ENCODE measurements at regions not wholly inside any gene's neighbourhood (a gene's known extent, or its start where the extent isn't known, plus 50 kb on each side); places are given as distances from the start of the nearest gene placed in this dataset.

- H3K4me3 ChIP-seq (ENCODE audit: low read depth, low read length), result no peak overlapping the region
- TF ChIP-seq CTCF (IDR thresholded peaks at IDR 0.05; ENCODE audit: insufficient read depth, low read length), result no peak
- DNase-seq (ENCODE audit: low read depth), result no peak
Measured at GRCh38 chr3:144301863-144302262, 330.2 kb downstream of the DIPK2A start.

DNA sequence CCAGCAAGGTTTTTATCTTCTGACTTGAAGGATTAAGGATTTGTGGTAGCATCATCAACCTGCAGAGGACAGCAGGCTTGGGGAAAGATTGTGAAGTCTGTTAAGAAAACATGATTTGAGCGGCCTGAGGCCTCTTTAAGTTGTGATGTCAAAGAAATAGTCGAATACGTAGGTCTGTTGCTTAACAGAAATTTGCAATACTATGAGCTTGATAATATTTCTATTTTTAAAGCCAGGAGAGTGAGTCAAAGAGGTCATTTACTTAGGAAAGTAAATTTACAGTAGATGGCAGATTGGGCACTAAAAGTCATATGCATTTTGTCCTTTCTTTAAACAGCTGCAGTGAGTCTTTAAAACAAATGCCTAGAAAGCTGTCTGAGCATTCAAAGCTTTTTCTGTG lies 336.3 kb downstream of the DIPK2A start:
- H3K4me3 ChIP-seq (ENCODE audit: low read depth, low read length), result no peak overlapping the region
- no peak for DNase-seq (ENCODE audit: low read depth)
- no peak for TF ChIP-seq CTCF (IDR thresholded peaks at IDR 0.05; ENCODE audit: insufficient read depth, low read length)

DNA sequence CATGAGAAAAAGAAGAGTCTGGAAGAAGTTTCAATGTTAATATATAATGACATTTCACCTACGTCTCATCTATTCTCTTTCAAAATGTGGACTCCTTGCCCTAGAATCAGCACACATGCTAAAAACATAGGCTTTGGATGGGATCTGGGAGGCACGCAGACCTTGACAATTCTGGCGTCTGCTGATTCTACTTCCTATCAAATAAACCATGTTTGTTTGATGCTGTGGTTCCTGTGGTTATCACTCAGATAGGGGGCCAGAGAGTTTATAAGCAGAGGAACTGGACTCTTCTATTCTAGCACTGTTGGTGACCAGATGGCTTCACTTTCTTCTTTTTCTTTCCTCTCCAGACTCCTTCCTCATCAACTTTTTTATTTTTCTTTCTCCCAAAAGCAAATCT lies 336.8 kb downstream of the DIPK2A start:
- no peak overlapping the region for H3K4me3 ChIP-seq (ENCODE audit: low read depth, low read length)
- DNase-seq (ENCODE audit: low read depth), result no peak
- no peak for TF ChIP-seq CTCF (IDR thresholded peaks at IDR 0.05; ENCODE audit: insufficient read depth, low read length)

DNA sequence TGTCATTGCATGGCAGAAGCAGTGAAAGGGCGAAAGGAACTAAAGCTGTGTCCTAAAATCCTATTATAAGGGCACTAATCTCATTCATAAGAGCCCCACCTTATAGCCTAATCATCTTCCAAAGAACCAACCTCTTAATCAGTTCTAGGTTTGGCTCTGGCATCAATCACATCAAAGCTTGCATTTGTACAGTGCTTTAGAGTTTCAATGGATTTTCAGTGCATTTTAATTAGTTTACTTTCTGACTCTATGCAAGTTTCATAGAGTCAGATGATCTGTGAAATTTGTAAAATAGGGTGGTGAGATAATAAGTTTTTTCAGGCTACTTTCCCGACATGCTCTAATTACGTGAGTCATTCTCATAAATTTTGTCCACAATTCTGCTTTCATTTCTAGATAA lies 341.1 kb downstream of the DIPK2A start:
- no peak for DNase-seq (ENCODE audit: low read depth)
- no peak for TF ChIP-seq CTCF (IDR thresholded peaks at IDR 0.05; ENCODE audit: insufficient read depth, low read length)
- H3K4me3 ChIP-seq (ENCODE audit: low read depth, low read length), result no peak overlapping the region

- H3K4me3 ChIP-seq (ENCODE audit: low read depth, low read length), result no peak overlapping the region
- no peak for TF ChIP-seq CTCF (IDR thresholded peaks at IDR 0.05; ENCODE audit: insufficient read depth, low read length)
- DNase-seq (ENCODE audit: low read depth), result no peak
Measured at GRCh38 chr3:144314946-144315345, 343.3 kb downstream of the DIPK2A start.

DNA sequence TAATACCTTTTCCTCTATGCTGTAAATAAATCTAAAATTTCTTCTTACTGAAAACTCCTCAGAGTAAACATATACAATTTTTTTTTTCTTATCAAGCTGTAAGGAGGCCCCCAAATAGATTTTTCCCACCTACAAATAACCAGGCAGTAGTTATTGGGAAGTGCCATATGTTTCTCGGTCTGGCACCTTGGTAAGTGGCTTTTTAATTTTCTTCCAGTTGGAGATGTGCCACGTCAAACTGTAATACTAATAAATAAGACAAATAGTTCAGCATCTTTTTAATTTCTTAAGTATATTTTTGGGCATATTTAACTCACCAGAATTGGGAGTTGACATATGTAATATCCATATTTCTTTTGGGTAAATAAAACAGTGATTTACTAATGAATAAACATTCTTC lies 346.3 kb downstream of the DIPK2A start:
- TF ChIP-seq CTCF (IDR thresholded peaks at IDR 0.05; ENCODE audit: insufficient read depth, low read length), result no peak
- no peak for DNase-seq (ENCODE audit: low read depth)
- no peak overlapping the region for H3K4me3 ChIP-seq (ENCODE audit: low read depth, low read length)

DNA sequence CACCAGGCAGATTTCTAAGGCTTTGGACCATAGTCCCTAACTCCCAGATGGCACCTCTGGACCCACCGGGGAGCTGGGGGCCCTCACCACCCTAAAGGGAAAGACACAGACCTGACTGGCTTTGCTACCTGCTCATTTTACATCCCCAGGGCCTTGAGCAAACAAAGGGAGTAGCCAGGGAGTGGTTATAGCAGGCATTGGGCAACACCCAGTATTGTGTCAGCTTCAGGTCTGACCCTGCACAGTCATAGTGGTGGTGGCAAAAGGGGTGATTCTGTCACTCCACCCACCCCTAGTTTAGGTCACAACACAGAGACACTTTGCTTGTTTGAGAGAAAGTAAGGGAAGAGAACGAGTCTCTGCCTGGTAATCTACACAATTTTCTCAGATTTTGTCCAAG lies 352.5 kb downstream of the DIPK2A start:
- no peak overlapping the region for H3K4me3 ChIP-seq (ENCODE audit: low read depth, low read length)
- DNase-seq (ENCODE audit: low read depth), result no peak
- TF ChIP-seq CTCF (IDR thresholded peaks at IDR 0.05; ENCODE audit: insufficient read depth, low read length), result no peak

Data from fibroblast of the aortic adventitia (primary cell).